Eye (tissue), 1 donor: ENCODE measurements at regions not wholly inside any gene's neighbourhood (a gene's known extent, or its start where the extent isn't known, plus 50 kb on each side); places are given as distances from the start of the nearest gene placed in this dataset.
"Not testable (repeated sequence)": the region's sequence is repeated elsewhere in the genome, so short reads cannot be mapped to it uniquely, and the experiment has no call there.

Experiments
- DNase-seq: peaks from one replicate; pipeline ENCODE4 v3.0.0-alpha.2; 2015

DNA sequence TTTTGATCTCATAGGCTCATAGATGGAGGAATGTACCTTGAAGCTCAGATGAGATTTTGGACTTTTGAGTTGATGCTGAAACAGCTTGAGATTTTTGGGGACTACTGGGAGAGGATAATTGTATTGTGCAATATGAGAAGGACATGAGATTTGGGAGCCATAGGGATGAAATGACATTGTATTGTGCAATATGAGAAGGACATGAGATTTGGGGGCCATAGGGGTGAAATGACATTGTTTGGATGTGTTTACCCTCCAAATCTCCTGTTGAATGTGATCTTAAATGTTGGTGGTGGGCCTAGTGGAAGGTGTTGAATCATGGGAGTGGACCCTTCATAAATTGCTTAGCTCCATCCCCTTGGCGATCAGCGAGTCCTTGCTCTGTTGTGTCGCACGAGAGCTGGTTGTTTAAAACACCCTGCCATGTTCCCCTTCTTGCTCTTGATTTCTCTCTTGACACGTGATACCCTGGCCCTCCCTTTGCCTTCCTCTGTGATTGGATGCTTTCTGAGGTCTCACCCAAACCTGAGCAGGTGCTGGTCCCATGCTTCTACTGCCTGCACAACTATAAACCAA, 110.9 kb upstream of the TPTE start:
- not testable (repeated sequence) for DNase-seq

DNA sequence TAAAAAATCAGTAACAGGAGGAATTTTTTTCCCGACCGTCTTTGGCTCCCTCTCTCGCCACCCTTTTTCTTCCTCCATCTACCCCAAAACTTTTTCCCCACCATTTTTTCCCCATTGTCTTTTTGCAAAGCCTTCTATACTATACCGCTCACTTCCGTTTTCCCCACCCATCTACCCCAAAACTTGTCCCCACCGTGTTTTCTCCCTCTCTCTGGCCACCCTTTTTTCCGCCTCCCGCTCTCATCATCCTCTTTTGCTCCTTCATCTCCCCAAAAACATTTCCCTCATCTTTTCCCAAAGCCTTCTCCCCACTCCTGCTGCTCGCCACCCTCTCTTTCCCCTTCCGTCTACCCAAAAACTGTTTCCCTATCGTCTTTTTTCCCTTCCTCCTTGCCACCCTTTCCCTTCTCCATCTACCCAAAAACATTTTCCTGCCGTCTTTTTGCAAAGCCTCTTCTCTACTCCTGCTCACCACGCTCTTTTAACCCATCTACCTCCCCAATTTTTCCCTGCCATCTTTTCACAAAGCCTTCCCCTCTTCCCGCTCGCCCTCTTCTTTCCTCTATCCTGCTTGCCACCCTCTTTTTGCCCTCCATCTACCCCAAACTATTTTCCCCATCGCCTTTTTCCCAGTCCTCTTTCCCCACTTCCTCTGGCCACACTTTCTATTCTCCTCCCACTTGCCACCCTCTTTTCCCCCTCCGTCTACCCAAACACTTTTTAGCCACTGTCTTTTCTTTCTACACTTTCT, 109.4 kb upstream of the TPTE start:
- not testable (repeated sequence) for DNase-seq

DNA sequence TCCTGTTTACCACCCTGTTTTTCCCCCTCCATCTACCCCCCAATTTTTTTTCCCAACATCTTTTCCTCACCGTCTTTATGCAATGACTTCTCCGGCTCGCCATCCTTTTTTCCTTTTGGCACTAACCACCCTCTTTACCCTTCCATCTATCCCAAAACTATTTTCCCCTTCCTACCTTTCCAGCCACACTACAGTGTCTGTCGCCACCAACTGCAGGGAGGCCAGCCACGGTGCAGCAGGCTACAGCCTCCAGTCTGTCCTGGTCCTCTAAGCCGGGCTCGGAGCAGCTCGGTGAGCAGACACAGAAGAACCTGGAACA, 108.5 kb upstream of the TPTE start:
- DNase-seq = not testable (repeated sequence)

DNA sequence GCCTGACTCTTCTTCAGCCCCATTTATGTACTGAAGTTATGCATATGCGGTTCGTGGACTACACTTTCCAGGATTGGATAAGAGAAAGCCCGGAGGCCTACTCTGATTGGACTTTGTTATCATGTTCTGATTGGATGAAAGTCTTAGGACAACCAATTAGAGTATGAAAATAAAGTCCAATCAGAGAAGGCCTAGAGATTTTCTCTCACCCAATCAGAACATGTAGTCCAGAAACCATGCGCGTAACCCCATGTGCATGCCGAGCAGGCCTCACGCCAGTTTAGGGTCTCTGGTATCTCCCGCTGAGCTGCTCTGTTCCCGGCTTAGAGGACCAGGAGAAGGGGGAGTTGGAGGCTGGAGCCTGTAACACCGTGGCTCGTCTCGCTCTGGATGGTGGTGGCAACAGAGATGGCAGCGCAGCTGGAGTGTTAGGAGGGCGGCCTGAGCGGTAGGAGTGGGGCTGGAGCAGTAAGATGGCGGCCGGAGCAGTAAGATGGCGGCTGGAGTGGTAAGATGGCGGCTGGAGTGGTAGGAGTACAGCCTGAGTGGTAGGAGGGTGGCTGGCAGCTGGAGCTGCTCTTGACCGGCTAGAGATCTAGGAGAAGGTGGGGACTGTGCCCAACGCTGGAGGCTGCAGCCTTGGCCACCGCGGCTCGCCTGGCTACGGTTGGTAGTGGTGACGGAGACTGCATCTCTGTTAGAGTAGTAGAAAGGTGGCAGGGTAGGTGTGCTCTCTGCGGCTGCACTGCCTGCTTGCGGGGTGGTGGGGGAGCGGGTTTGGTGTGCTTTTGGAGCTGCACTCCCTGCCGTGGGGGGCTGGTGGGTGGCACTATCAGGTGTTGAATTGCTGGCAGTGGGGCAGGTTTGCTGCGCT, 107.9 kb upstream of the TPTE start:
- DNase-seq = not testable (repeated sequence)

DNA sequence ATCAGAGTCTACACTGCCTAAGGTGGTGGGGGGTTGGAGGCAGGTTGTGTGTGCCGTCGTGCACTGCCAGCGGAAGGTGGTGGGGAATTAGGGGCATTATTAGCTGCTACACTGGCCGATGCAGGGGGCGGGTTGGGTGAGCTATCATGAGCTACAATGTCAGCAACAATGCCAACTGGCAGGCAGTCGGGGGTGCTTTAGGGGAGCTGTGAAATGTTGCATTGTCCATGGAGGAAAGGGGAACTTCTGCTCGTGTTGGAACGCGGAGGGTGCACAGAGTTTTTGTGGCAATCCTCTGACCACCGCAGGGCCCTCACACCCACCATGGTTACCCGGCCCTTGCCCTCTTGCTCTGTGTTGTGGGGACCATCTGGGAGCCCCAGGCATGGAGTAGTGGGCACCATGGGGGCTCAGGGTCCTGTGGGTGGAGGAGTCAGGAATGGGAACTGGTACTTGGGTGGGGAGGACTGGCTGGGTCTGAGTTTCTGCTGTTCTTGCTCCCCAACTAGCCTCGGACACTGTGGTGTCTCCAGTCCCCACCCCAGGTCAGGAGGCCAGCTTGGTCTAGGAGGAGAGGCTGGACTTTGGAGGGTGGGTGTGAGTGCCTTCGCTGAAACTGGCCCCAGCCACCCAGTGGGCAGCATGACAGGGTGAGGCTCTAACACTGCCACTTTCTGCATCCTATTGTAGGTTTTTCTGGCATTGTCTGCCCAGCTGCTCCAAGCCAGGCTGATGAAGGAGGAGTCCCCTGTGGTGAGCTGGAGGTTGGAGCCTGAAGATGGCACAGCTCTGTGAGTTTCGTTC, 107.1 kb upstream of the TPTE start:
- not testable (repeated sequence) for DNase-seq

DNA sequence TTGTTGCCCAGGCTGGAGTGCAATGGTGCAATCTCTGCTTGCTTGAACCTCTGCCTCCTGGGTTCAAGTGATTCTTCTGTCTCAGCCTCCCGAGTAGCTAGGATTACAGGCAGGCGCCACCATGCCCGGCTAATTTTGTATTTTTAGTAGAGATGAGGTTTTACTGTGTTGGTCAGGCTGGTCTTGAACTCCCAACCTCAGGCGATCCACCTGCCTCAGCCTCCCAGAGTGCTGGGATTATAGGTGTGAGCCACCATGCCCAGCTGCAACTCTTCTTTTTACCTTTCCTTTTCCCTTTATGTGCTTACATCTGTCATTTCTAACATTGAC, 106.5 kb upstream of the TPTE start:
- not testable (repeated sequence) for DNase-seq

DNA sequence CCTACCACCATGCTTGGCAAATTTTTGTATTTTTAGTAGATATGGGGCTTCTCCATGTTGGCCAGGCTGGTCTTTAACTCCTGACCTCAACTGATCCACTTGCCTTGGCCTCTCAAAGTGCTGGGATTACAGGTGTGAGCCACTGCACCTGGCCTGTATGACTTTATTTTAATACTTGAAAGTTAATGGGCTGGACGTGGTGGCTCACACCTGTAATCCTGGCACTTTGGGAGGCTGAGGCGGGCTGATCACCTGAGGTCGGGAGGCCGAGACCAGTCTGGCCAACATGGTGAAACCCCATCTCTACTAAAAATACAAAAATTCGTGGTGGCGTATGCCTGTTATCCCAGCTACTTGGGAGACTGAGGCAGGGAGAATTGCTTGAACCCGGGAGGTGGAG, 105.9 kb upstream of the TPTE start:
- DNase-seq = not testable (repeated sequence)

DNA sequence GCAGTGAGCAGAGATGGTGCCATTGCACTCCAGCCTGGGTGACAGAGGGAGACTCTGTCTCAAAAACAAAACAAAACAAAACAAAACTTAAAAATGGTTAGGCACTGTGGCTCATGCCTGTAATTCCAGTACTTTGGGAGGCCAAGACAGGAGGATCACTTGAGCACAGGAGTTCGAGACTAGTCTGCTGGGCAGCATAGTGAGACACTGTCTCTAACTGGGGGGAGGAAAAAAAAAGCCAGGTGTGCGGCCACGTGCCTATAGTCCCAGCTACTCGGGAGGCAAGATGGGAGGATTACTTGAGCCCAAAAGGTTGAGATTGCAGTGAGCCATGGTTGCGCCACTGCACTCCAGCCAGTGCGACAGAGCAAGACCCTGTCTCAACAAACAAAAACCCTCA, 105.5 kb upstream of the TPTE start:
- not testable (repeated sequence) for DNase-seq

DNA sequence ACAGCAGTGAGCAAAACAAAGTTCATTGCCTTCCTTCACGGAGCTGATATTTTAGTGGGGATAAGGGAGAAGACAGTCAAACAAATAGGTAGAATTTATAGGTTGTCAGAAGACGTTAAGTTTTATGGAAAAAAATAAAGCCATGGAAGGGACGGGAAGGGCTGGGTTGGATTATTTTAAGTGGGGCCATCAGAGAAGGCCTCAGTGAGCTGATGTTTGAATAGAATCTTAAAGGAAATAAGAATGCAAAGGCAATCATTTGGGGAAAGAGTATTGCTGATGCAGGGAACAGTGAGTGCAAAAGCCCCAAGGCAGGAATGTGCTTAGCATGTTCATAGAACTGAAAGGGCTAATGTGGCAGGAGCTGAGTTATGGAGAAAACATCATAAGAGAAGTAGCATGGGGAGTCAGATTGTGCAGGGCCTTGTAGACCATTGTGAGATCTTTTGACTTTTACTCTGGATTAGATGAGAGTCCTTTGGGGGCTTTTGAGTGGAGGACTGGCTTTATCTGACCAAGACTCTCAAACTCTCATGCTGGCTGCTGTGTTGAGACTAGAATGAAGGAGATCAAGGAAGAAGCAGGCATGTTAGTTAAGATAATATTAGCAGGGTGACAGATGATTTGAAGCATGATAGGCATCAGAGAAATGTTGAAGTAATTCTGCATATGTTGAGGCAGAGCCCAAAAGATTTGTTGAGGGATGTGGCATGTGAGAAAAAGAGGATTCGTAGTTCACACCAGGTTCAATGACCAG, 104.5 kb upstream of the TPTE start:
- not testable (repeated sequence) for DNase-seq

DNA sequence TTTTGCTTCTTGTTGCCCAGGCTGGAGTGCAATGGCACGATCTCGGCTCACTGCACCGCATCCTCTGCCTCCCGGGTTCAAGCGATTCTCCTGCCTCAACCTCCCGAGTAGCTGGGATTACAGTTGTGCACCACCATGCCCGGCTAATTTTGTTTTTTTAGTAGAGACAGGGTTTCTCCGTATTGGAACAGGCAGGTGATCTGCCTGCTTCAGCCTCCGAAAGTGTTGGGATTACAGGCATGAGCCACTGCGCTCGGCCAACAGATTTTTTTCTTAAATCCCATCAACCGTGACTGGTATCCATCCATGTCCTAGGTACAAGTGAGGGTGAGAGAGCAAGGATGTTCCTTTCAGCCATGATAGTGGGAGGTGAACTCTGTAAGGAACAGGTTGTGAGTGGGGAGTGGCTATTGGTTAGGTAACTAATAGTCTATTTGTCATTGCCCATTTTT, 103.8 kb upstream of the TPTE start:
- not testable (repeated sequence) for DNase-seq

DNA sequence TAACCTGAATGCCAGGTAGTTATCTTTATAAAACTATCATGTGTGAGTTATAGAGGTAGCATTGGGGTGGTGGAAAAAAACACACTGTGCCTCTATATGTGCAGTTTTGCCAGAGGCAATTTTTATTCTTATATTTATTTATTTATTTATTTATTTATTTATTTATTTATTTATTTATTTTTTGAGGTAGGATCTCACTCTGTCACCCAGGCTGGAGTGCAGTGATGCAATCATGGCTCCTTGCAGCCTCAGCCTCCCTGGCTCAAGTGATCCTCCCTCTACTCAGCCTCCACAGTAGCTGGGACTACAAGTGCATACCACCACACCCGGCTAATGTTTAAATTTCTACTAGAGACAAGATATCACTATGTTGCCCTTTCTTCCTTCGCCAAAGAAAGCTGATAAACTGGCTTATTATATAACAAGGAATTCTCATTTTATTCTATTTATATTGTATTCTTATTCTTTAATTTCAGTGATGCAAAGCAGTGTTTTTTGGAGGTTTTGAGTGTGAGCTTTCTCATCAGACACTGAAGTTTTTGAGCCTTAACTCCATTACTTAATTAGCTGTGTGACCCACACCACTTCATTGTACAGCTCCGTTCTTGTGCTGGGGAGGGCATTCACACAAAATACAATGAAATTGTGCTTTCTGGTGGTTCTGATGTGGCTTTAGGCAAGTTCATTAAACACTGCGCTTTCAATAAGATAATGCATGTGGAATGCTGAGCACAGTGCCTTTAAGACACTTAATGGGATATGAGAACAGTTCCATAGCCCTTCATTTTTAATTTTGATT, 102.9 kb upstream of the TPTE start:
- not testable (repeated sequence) for DNase-seq

DNA sequence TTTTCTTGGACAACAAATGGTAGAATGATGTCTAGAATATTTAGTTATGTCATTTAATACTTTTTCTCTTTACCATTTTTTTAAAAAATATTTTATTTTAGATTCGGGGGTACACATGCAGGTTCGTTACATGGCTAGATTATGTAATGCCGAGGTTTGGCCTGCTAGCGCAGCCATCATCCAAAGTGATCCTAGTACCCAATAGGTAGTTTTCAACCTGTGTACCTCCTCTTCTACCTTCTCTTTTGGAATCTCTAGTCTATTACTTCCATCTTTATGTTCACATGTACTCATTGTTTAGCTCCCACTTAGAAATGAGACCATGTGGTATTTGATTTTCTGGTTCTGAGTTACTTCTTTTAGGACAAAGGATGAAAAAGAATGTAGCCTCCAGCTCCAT, 100.2 kb upstream of the TPTE start:
- DNase-seq = not testable (repeated sequence)

DNA sequence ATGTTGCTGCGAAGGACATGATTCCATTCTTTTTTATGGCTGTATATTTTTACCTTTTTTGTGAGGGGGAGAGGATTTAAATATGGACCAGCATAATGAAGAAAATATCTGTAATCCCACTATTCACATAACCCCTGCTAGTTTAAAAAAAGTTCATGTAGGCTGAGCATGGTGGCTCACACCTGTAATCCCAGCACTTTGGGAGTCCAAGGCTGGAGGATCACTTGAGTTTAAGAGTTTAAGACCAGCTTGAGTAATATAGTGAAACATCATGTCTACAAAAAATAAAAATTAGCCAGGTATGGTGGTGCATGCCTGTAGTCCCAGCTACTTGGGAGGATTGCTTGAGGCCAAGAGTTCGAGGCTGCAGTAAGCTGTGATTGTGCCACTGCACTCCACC, 99.8 kb upstream of the TPTE start:
- DNase-seq = not testable (repeated sequence)

DNA sequence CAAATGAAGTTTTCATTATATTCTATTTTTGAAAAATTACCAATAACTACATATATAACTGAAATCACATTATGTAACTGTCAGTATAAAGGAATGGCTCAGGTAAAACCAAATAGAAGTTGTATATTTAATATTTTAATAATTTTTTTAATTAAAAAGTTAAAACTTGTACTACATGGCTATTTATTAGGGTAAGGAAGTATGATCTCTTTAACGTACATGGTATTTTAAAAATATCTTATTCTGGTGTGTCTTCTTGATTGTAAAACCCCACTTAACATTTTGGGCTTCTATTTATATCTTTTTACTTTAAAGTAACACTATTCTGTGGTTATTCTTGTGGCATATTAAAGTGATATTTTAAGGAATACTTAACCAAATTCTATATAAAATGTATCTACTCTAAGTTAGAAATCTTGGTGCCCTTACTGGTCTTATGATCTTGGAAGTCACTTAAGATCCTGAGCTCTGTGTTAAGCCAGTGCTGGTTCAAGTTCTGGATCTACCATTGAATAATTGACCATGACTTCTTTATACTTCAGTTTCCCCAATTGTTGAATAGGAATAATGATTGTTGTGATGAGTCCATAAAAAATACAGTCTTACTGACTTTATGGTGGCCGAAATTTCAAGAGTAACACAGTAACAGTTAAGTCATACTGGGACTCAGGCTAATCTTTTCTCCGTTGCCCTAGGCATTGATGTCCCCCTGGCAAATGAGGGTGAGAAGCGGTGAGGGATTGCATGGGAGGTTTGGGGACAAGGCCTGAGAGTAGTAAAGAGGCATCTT, 97.1 kb upstream of the TPTE start:
- not testable (repeated sequence) for DNase-seq

DNA sequence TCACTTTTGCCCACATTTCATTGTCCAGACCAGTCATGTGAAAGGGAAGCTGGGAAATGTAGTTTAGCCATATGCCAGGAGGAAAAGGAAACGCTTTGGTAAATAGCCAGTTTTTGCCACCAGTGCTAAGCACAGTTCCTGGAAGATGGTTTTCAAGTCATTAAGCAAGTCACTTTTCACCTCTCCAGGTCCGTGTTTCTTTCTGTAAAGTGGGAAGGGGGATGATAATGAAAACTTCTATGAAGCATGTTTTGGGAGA, 96.6 kb upstream of the TPTE start:
- DNase-seq = not testable (repeated sequence)

DNA sequence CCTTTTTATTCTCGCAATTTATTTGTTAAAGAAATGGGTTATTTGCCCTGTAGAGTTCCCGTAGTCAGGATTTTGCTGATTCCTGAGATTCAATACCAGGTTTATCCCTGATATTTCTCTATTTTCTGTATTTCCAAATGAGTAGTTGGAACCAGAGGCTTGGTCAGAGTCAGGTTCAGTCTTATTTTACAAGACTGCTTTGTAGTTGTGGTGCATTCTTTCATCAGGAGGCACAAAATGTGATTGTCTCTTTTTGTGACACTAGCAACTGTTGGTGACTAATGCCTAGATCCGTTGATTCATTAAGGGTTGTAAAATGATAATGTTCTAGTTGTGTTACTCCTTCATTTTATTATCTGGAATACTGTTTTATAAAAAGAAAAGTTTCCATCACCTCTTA, 95.5 kb upstream of the TPTE start:
- no peak for DNase-seq

DNA sequence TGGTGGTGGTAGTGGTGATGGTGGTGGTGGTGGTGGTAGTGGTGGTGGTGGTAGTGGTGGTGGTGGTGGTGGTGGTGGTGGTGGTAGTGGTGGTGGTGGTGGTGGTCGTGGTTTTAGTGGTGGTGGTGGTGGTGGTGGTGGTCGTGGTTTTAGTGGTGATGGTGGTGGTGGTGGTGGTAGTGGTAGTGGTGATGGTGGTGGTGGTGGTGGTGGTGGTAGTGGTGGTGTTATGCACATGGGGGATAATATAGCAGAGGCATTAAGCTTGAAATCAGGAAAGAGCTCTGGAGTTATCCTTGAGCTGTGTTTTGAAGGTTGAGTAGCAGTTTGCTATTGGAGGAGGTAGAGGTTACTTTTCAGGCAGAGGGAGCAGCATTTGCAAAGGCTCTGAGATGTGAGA, 94.6 kb upstream of the TPTE start:
- not testable (repeated sequence) for DNase-seq

DNA sequence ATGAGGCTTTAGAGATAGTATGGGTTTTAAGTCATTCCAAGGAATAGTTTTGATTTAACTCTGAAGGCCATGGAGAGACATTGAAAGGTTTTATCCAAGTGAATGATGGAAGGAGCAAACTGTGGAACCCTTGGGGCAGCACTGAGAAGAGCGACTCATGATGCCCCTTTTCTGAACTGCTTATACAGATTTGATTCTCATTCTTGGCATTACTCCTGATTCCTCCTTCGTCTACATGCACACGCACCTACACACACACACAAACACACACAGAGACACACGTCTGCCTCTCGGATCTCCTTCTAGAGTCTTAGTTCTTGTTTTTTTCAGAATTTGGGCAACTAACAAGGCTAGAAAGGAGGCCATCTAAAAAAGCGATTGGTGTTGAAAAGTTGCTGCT, 94.1 kb upstream of the TPTE start:
- DNase-seq = not testable (repeated sequence)

DNA sequence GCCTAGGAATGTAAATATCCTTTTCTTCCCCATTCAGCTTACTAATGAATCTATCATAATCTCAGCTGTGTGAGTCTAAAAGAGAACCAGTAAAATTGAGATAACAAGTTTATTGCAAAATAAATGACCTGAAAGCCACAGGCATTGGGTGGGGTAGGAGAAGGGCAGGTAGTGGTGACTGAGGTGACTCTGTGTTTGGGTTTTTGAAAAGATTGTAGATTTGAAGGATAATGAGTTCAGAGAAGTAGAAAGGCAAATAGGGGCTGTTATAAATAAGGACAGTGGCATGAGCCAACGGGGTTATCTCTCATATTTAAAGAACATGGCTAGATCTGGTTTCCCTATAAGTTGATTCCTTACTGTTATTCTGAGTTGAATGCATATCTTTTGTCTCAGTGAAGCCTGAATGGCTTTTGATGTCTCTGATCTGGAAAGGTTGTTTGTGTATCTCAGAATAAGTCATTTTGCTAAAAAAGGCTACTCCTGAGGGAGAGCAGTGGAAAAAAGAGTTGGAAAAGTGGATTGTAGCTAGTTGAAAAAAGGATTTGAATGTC, 92.3 kb upstream of the TPTE start:
- not testable (repeated sequence) for DNase-seq

DNA sequence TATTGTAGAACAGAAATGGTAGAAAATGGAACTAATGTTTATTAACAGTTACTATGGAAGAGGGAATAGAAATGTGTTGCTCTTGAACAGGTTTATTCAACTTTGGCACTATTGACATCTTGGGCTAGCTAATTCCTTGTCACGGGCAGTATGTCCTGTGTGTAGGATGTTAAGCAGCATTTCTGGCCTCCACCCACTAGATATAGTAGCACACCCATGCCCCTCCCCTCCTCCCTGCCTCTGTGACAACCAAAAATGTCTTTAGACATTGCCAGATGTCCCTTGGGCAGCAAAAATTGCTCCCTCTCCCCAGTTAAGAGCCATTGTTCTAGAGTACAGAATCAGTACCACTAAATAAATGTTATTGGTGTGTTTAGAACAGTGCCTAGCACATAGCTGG, 91.4 kb upstream of the TPTE start:
- DNase-seq = no peak
